ENCODE measurements at regions not wholly inside any gene's neighbourhood (a gene's known extent, or its start where the extent isn't known, plus 50 kb on each side); places are given as distances from the start of the nearest gene placed in this dataset.

DNA sequence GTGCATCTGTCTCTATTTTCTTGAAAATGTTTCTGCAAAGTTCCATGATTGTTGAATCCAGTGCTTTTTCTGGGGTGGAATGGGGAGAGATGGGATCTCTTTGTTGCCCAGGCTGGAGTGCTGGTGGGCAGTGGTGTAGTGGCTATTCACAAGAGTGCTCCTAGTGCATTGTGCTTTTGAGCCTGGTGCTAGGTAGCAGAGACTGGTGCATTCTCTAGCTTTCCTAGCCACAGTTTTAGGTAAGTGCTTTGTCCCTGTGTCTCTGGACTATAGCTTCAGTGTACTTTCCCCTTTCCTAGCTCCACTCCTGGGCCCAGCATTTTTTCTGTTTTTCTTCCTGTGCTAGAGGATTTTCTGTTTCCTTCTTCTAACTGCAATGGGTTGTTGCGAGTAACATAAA, 825.6 kb downstream of the SLITRK6 start (continued):
- TF ChIP-seq, protein P1, sequence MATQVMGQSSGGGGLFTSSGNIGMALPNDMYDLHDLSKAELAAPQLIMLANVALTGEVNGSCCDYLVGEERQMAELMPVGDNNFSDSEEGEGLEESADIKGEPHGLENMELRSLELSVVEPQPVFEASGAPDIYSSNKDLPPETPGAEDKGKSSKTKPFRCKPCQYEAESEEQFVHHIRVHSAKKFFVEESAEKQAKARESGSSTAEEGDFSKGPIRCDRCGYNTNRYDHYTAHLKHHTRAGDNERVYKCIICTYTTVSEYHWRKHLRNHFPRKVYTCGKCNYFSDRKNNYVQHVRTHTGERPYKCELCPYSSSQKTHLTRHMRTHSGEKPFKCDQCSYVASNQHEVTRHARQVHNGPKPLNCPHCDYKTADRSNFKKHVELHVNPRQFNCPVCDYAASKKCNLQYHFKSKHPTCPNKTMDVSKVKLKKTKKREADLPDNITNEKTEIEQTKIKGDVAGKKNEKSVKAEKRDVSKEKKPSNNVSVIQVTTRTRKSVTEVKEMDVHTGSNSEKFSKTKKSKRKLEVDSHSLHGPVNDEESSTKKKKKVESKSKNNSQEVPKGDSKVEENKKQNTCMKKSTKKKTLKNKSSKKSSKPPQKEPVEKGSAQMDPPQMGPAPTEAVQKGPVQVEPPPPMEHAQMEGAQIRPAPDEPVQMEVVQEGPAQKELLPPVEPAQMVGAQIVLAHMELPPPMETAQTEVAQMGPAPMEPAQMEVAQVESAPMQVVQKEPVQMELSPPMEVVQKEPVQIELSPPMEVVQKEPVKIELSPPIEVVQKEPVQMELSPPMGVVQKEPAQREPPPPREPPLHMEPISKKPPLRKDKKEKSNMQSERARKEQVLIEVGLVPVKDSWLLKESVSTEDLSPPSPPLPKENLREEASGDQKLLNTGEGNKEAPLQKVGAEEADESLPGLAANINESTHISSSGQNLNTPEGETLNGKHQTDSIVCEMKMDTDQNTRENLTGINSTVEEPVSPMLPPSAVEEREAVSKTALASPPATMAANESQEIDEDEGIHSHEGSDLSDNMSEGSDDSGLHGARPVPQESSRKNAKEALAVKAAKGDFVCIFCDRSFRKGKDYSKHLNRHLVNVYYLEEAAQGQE (IDR thresholded peaks at IDR 0.05; ENCODE audit: low read depth, low read length), result no peak
- TF ChIP-seq, protein P2, sequence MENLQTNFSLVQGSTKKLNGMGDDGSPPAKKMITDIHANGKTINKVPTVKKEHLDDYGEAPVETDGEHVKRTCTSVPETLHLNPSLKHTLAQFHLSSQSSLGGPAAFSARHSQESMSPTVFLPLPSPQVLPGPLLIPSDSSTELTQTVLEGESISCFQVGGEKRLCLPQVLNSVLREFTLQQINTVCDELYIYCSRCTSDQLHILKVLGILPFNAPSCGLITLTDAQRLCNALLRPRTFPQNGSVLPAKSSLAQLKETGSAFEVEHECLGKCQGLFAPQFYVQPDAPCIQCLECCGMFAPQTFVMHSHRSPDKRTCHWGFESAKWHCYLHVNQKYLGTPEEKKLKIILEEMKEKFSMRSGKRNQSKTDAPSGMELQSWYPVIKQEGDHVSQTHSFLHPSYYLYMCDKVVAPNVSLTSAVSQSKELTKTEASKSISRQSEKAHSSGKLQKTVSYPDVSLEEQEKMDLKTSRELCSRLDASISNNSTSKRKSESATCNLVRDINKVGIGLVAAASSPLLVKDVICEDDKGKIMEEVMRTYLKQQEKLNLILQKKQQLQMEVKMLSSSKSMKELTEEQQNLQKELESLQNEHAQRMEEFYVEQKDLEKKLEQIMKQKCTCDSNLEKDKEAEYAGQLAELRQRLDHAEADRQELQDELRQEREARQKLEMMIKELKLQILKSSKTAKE (IDR thresholded peaks at IDR 0.05; ENCODE audit: low read depth, poor library complexity, severe bottlenecking), result no peak

DNA sequence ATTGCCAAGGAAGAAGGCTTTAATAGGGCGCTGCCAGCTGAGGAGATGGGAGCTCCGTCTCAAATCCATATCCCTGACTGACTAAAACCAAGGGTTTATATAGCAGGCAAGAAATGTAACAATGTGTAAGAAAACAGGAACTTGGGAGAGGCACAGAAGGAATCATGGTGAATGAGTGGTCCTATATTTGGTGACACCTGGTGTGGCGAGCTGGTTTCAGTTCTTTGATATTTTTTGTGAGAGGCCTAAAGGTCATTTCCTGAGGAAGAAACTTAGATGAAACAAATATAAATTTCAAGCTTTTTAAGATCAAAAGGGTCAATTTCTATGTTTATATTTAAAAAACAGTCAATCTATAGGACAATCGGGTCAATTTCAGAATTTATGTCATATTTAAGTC, 826.3 kb downstream of the SLITRK6 start:
- H4K20me1 ChIP-seq (ENCODE audit: control insufficient read depth, insufficient read depth), result no peaks in the 10 kb centered on the region
- no peak overlapping the region for H3K4me3 ChIP-seq
- no peaks in the 10 kb centered on the region for H3K27me3 ChIP-seq (replicated peaks in 1 of 2; ENCODE audit: control insufficient read depth in 2 of 2, insufficient read depth in 2 of 2, low read length in 1 of 2)
- H3K9me3 ChIP-seq (replicated peaks; ENCODE audit: control insufficient read depth, insufficient read depth, low read length), result no peaks in the 10 kb centered on the region
- no peak overlapping the region for H3K4me2 ChIP-seq (ENCODE audit: control insufficient read depth, insufficient read depth)
- no peak for TF ChIP-seq SUZ12 (IDR thresholded peaks at IDR 0.05; ENCODE audit: unreplicated experiment)
- no peak for TF ChIP-seq SREBF2 (IDR thresholded peaks at IDR 0.05; ENCODE audit: low read length)
- no peak for TF ChIP-seq ZNF384 (IDR thresholded peaks at IDR 0.05; ENCODE audit: borderline replicate concordance, low read depth, low read length)
- TF ChIP-seq NBN (IDR thresholded peaks at IDR 0.05), result no peak
- no peak for TF ChIP-seq RBBP5 (conservative IDR thresholded peaks at IDR 0.05)
- TF ChIP-seq POU2F2 (IDR thresholded peaks at IDR 0.05; ENCODE audit: borderline replicate concordance, low read depth, low read length), result no peak
- TF ChIP-seq, protein P3, sequence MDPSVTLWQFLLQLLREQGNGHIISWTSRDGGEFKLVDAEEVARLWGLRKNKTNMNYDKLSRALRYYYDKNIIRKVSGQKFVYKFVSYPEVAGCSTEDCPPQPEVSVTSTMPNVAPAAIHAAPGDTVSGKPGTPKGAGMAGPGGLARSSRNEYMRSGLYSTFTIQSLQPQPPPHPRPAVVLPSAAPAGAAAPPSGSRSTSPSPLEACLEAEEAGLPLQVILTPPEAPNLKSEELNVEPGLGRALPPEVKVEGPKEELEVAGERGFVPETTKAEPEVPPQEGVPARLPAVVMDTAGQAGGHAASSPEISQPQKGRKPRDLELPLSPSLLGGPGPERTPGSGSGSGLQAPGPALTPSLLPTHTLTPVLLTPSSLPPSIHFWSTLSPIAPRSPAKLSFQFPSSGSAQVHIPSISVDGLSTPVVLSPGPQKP (IDR thresholded peaks at IDR 0.05; ENCODE audit: low read depth, low read length), result no peak
- in situ Hi-C loops (cut with MboI) (no loop called here), intact Hi-C loops (cut with micrococcal nuclease; ENCODE audit: unreplicated experiment) (no loop called here)
- no peaks in the 10 kb centered on the region for H3K79me2 ChIP-seq (ENCODE audit: control insufficient read depth, insufficient read depth, low read length)
- ChIA-PET SMC1A (ENCODE audit: uncharacterized antibody, unreplicated experiment) (interaction anchor here (1.0 to 1.3 kb wide), 2 partner anchors 10 to 26 kb away, joined by 3 to 4 read pairs; no protein-coding TSS in a partner anchor), POLR2A (no interaction called here), RAD21 (ENCODE audit: unreplicated experiment) (interaction anchor here (1.1 kb wide), 1 partner anchor 74 kb away, joined by 3 read pairs; no protein-coding TSS in a partner anchor), CTCF (no interaction called here)
- H3K9ac ChIP-seq (ENCODE audit: control insufficient read depth, insufficient read depth, low read length), result no peak overlapping the region
- no TSS peak for BruUV-seq (replicated peaks)
- no peaks in the 10 kb centered on the region for H3K36me3 ChIP-seq (ENCODE audit: control insufficient read depth in 2 of 2, insufficient read depth in 2 of 2, low read length in 1 of 2)
- no peaks in the 10 kb centered on the region for H3K4me1 ChIP-seq (ENCODE audit: control insufficient read depth, insufficient read depth, low read length)
- DNase-seq (ENCODE audit: low read depth, low spot score), result no peak
- H3K27ac ChIP-seq (ENCODE audit: control insufficient read depth, insufficient read depth), result no peak overlapping the region
- peak; percentile 27; the same call in 1 of the 3 replicates for ATAC-seq
- no peak overlapping the region for H2AFZ ChIP-seq (ENCODE audit: control insufficient read depth, low read depth, low read length)
- no peak for FAIRE-seq
- WGBS (ENCODE audit: insufficient coverage, insufficient replicate concordance, low lambda C conversion rate, missing lambda C conversion rate), result 24% methylated on average over 4 of the region's 4 CpGs
